H9 (cell line): ENCODE measurements at regions not wholly inside any gene's neighbourhood (a gene's known extent, or its start where the extent isn't known, plus 50 kb on each side); places are given as distances from the start of the nearest gene placed in this dataset.

Source experiments
- DNase-seq: peaks from one replicate; pipeline ENCODE4 v3.0.0-alpha.2; 2017
- H2AFZ ChIP-seq: one replicate; pipeline ENCODE4 v1.6.1; 2013; ENCODE audit warnings: mild to moderate bottlenecking, low read length, control low read depth, moderate library complexity
- H2AK5ac ChIP-seq: 2 replicates; pipeline ENCODE4 v1.6.1; 2013; ENCODE audit warnings: low read length, control low read depth, mixed read lengths; ENCODE audit not compliant: insufficient read length
- H2BK120ac ChIP-seq: one replicate; pipeline ENCODE4 v1.6.1; 2013; ENCODE audit warnings: low read depth, mild to moderate bottlenecking, low read length, control low read depth, inconsistent platforms; ENCODE audit not compliant: poor library complexity, severe bottlenecking
- H2BK12ac ChIP-seq: 2 replicates; pipeline ENCODE4 v1.6.1; 2013; ENCODE audit warnings: low read length, control low read depth, mixed read lengths, low read depth; ENCODE audit not compliant: insufficient read length
- H2BK15ac ChIP-seq: 2 replicates; pipeline ENCODE4 v1.6.1; 2013; ENCODE audit warnings: low read depth, low read length, control low read depth
- H2BK20ac ChIP-seq: one replicate; pipeline ENCODE4 v1.6.1; 2013; ENCODE audit warnings: low read depth, mild to moderate bottlenecking, low read length, control low read depth, inconsistent platforms; ENCODE audit not compliant: poor library complexity, severe bottlenecking
- H2BK5ac ChIP-seq: 2 replicates; pipeline ENCODE4 v1.6.1; 2013; ENCODE audit warnings: low read length, control low read depth, mixed read lengths; ENCODE audit not compliant: insufficient read length
- H3K14ac ChIP-seq: 2 replicates; pipeline ENCODE4 v1.6.1; 2013; ENCODE audit warnings: low read length, control low read depth; ENCODE audit not compliant: insufficient read depth
- H3K18ac ChIP-seq: 2 replicates; pipeline ENCODE4 v1.6.1; 2013; ENCODE audit warnings: low read depth, mild to moderate bottlenecking, mixed read lengths, low read length, control low read depth; ENCODE audit not compliant: insufficient read length
- H3K23ac ChIP-seq: 2 replicates; pipeline ENCODE4 v1.6.1; 2013; ENCODE audit warnings: low read length, control low read depth, mixed read lengths, low read depth; ENCODE audit not compliant: insufficient read length
- H3K23me2 ChIP-seq: 2 replicates; pipeline ENCODE4 v1.6.1; 2013; ENCODE audit warnings: low read depth, mild to moderate bottlenecking, mixed read lengths, low read length, control low read depth; ENCODE audit not compliant: insufficient read length, poor library complexity, severe bottlenecking
- H3K27ac ChIP-seq: 2 replicates; pipeline ENCODE4 v1.5.1; 2013; ENCODE audit warnings: low read length, control low read depth, mixed read lengths, low read depth; ENCODE audit not compliant: insufficient read length
- H3K27me3 ChIP-seq: 2 replicates; pipeline ENCODE4 v1.6.1; 2013; ENCODE audit warnings: low read length, control low read depth, inconsistent platforms; ENCODE audit not compliant: insufficient read depth
- H3K4ac ChIP-seq: 2 replicates; pipeline ENCODE4 v1.6.1; 2013; ENCODE audit warnings: low read depth, mild to moderate bottlenecking, control low read depth, inconsistent platforms, low read length, moderate library complexity
- H3K4me1 ChIP-seq: 2 replicates; pipeline ENCODE4 v1.6.1; 2013; ENCODE audit warnings: low read length, control low read depth, inconsistent platforms; ENCODE audit not compliant: insufficient read depth
- H3K4me2 ChIP-seq: 2 replicates; pipeline ENCODE4 v1.6.1; 2013; ENCODE audit warnings: low read length, control low read depth, mixed read lengths; ENCODE audit not compliant: insufficient read length, insufficient read depth
- H3K56ac ChIP-seq: 2 replicates; pipeline ENCODE4 v1.6.1; 2013; ENCODE audit warnings: low read depth, mild to moderate bottlenecking, mixed read lengths, low read length, control low read depth; ENCODE audit not compliant: insufficient read length
- H3K79me1 ChIP-seq: 2 replicates; pipeline ENCODE4 v1.6.1; 2013; ENCODE audit warnings: low read depth, mild to moderate bottlenecking, moderate library complexity, low read length, control low read depth, inconsistent platforms; ENCODE audit not compliant: insufficient read depth, poor library complexity, severe bottlenecking
- H3K79me2 ChIP-seq: 2 replicates; pipeline ENCODE4 v1.6.1; 2013; ENCODE audit warnings: low read length, control low read depth, inconsistent platforms; ENCODE audit not compliant: insufficient read depth
- H3K9ac ChIP-seq: 2 replicates; pipeline ENCODE4 v1.6.1; 2013; ENCODE audit warnings: low read length, control low read depth, mixed read lengths; ENCODE audit not compliant: insufficient read length; ENCODE audit errors: extremely low read depth
- H3K9me3 ChIP-seq: one replicate; pipeline ENCODE4 v1.6.1; 2013; ENCODE audit warnings: low read depth, low read length, inconsistent platforms; ENCODE audit not compliant: control insufficient read depth
- H3T11ph ChIP-seq: one replicate; pipeline ENCODE4 v1.6.1; 2013; ENCODE audit warnings: mild to moderate bottlenecking, low read length, control low read depth, inconsistent platforms
- H4K20me1 ChIP-seq: one replicate; pipeline ENCODE4 v1.6.1; 2013; ENCODE audit not compliant: control insufficient read depth, insufficient read length, insufficient read depth
- H4K5ac ChIP-seq: 2 replicates; pipeline ENCODE4 v1.6.1; 2013; ENCODE audit warnings: low read depth, mild to moderate bottlenecking, mixed read lengths, low read length, control low read depth; ENCODE audit not compliant: insufficient read length
- H4K8ac ChIP-seq: replicated peaks from 2 replicates; pipeline ENCODE4 v1.6.1; 2013; ENCODE audit warnings: low read length, control low read depth, mixed read lengths, low read depth; ENCODE audit not compliant: insufficient read length
- H4K91ac ChIP-seq: 2 replicates; pipeline ENCODE4 v1.6.1; 2013; ENCODE audit warnings: low read depth, mild to moderate bottlenecking, moderate library complexity, mixed read lengths, low read length, control low read depth; ENCODE audit not compliant: insufficient read length
- H3K27ac Mint-ChIP-seq, 3 experiments: 2 replicates in 2 of 3; 3 replicates in 1 of 3; pipeline ENCODE4 v1.8.0; 2020 to 2021; ENCODE audit warnings: mixed read lengths in 3 of 3, mild to moderate bottlenecking in 1 of 3, moderate library complexity in 1 of 3
- H3K27me3 Mint-ChIP-seq: 2 replicates; pipeline ENCODE4 v1.8.0; 2021; ENCODE audit warnings: low read depth, mild to moderate bottlenecking, moderate library complexity, mixed read lengths
- H3K36me3 Mint-ChIP-seq, 3 experiments: 2 replicates in 2 of 3; 3 replicates in 1 of 3; pipeline ENCODE4 v1.8.0; 2020 to 2021; ENCODE audit warnings: low read depth in 3 of 3, mixed read lengths in 3 of 3; ENCODE audit not compliant: insufficient read depth in 1 of 3
- H3K4me1 Mint-ChIP-seq, 2 experiments: 2 replicates each; pipeline ENCODE4 v1.8.0; 2020; ENCODE audit warnings: mixed read lengths in 2 of 2
- H3K4me3 Mint-ChIP-seq, 2 experiments: 2 replicates in 1 of 2; 3 replicates in 1 of 2; pipeline ENCODE4 v1.8.0; 2020 to 2021; ENCODE audit warnings: mild to moderate bottlenecking in 2 of 2, mixed read lengths in 2 of 2, moderate library complexity in 1 of 2
- H3K9me3 Mint-ChIP-seq, 2 experiments: 2 replicates in 1 of 2; 3 replicates in 1 of 2; pipeline ENCODE4 v1.8.0; 2020; ENCODE audit warnings: mild to moderate bottlenecking in 2 of 2, mixed read lengths in 2 of 2, moderate library complexity in 1 of 2
- CTCF ChIP-seq: fragments of 200-600 bp; sonication (generic); conservative IDR thresholded peaks from 3 replicates; pipeline ENCODE4 v1.8.0; 2021; ENCODE audit warnings: antibody characterized with exemption, mild to moderate bottlenecking
- WGBS: extraction: QIAGEN DNeasy Blood & Tissue Kit; methylation state at CpG from one replicate; pipeline ENCODE4 v1.1.7; 2013; ENCODE audit warnings: missing lambda C conversion rate, low lambda C conversion rate, mixed read lengths; ENCODE audit not compliant: insufficient read length; ENCODE audit errors: extremely low coverage; 5-methylcytosine and 5-hydroxymethylcytosine counted together

- Histone ChIP-seq H3K23me2 (no peaks in the 10 kb centered on the region), H3K27ac (no peak overlapping the region), H3K9ac (no peak overlapping the region), H3K9me3 (no peaks in the 10 kb centered on the region), H2BK5ac (no peak overlapping the region), H3K79me2 (no peaks in the 10 kb centered on the region), H3K56ac (no peak overlapping the region), H3K23ac (no peak overlapping the region), H4K8ac (no peak overlapping the region), H3K18ac (no peak overlapping the region), H3K27me3 (no peaks in the 10 kb centered on the region), H2AFZ (no peak overlapping the region), H2BK120ac (no peak overlapping the region), H3K79me1 (no peaks in the 10 kb centered on the region), H2BK15ac (no peak overlapping the region), H3K4me1 (peaks cover 5% of the 10 kb centered on the region; the same call in 1 of the 2 replicates), H4K91ac (no peak overlapping the region), H3K4me2 (no peak overlapping the region), H3K14ac (no peak overlapping the region), H2AK5ac (no peak overlapping the region), H4K20me1 (no peaks in the 10 kb centered on the region), H4K5ac (no peak overlapping the region), H2BK20ac (no peak overlapping the region), H2BK12ac (no peak overlapping the region), H3T11ph (no peak overlapping the region), H3K4ac (no peak overlapping the region)
- no CpG with 5 or more reads among the region's 6 CpGs for WGBS
- TF ChIP-seq CTCF, result 0 out of 3 replicates have a peak, but pooled peaks have one; percentile 12
- no peak overlapping the region; a peak in 1 of 7 replicates for H3K27ac Mint-ChIP-seq
- no peak overlapping the region for H3K4me3 Mint-ChIP-seq
- peaks cover 33 to 47% of the 10 kb centered on the region in 2 experiments for H3K4me1 Mint-ChIP-seq
- no peak for DNase-seq
- no peaks in the 10 kb centered on the region for H3K9me3 Mint-ChIP-seq
- peaks cover 0 to 6% (median 0%) of the 10 kb centered on the region in 3 experiments; a peak in 1 of 7 replicates for H3K36me3 Mint-ChIP-seq
- H3K27me3 Mint-ChIP-seq, result no peaks in the 10 kb centered on the region
Observed at GRCh38 chr7:21023841-21024484, 237.3 kb upstream of the SP8 start.
